ENCODE measurements at regions not wholly inside any gene's neighbourhood (a gene's known extent, or its start where the extent isn't known, plus 50 kb on each side); places are given as distances from the start of the nearest gene placed in this dataset.

DNA sequence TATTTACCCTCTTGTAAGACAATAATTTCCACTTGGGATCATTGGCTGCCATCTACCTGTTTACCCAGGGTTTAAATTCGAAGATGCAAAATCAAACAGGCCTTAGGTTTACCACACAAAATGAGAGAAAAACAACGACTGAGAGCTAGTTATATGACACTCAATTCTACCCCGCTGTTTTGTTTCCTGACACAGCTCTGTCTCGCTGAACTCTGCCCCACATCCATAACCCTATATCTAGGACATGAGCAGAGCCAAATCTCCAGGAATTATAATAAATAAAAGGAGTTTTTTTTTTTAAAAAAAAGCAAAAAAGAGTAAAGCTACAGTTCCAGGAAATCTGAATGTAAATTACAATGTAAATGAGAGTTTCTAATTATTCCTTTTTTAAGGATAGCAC is 165.4 kb upstream of the NR2F2 start:
- no peaks in the 10 kb centered on the region for H3K27me3 ChIP-seq (ENCODE audit: control insufficient read depth, extremely low read depth, insufficient read depth, low read length)
- no peak overlapping the region for H3K4me2 ChIP-seq (ENCODE audit: control insufficient read depth, extremely low read depth, insufficient read depth, low read depth, low read length)
- TF ChIP-seq EZH2 (IDR thresholded peaks at IDR 0.05; ENCODE audit: low read length) (no peak), CTCF (optimal IDR thresholded peaks at IDR 0.05 in 1 of 3, IDR thresholded peaks at IDR 0.05 in 1 of 3, conservative IDR thresholded peaks at IDR 0.05 in 1 of 3; ENCODE audit: extremely low read depth in 1 of 3, insufficient read depth in 2 of 3, low read length in 3 of 3) (no peak)
- no peak overlapping the region for H3K27ac ChIP-seq (ENCODE audit: control insufficient read depth, insufficient read depth, low read length)
- H3K36me3 ChIP-seq (ENCODE audit: control insufficient read depth in 2 of 2, extremely low read depth in 1 of 2, insufficient read depth in 2 of 2, low read length in 2 of 2), result no peaks in the 10 kb centered on the region
- H2AFZ ChIP-seq (ENCODE audit: control insufficient read depth, low read length), result no peak overlapping the region
- no peaks in the 10 kb centered on the region for H3K79me2 ChIP-seq (ENCODE audit: control insufficient read depth, insufficient read depth, low read length)
- H3K9ac ChIP-seq (ENCODE audit: control insufficient read depth, extremely low read depth, insufficient read depth, low read length), result no peak overlapping the region
- no peaks in the 10 kb centered on the region for H3K4me1 ChIP-seq (ENCODE audit: control insufficient read depth, extremely low read depth, insufficient read depth, low read length)
- no peaks in the 10 kb centered on the region for H4K20me1 ChIP-seq (ENCODE audit: control insufficient read depth, extremely low read depth, insufficient read depth, low read length)
- FAIRE-seq, result no peak
- DNase-seq (ENCODE audit: low read depth, low spot score), result no peak
- dilution Hi-C loops (cut with MboI; ENCODE audit: extremely low pct_ligation_motif_present, low sequenced_read_pairs), result no loop called here
- H3K9me3 ChIP-seq (ENCODE audit: control insufficient read depth, low read depth, low read length), result no peaks in the 10 kb centered on the region
- H3K9me1 ChIP-seq (ENCODE audit: control insufficient read depth, extremely low read depth, insufficient read depth, low read length), result no peaks in the 10 kb centered on the region
- H3K4me3 ChIP-seq (ENCODE audit: control insufficient read depth in 2 of 3, extremely low read depth in 1 of 3, insufficient read depth in 2 of 3, low read depth in 1 of 3, low read length in 3 of 3), result no peak overlapping the region

GRCh38 chr15:96165775-96166174 is 164.7 kb upstream of the NR2F2 start:
- Histone ChIP-seq H2AFZ (ENCODE audit: control insufficient read depth, low read length) (no peak overlapping the region), H3K9ac (ENCODE audit: control insufficient read depth, extremely low read depth, insufficient read depth, low read length) (no peak overlapping the region), H3K4me3 (ENCODE audit: control insufficient read depth in 2 of 3, extremely low read depth in 1 of 3, insufficient read depth in 2 of 3, low read depth in 1 of 3, low read length in 3 of 3) (no peak overlapping the region), H3K4me1 (ENCODE audit: control insufficient read depth, extremely low read depth, insufficient read depth, low read length) (no peaks in the 10 kb centered on the region), H3K27ac (ENCODE audit: control insufficient read depth, insufficient read depth, low read length) (no peak overlapping the region), H3K36me3 (ENCODE audit: control insufficient read depth in 2 of 2, extremely low read depth in 1 of 2, insufficient read depth in 2 of 2, low read length in 2 of 2) (no peaks in the 10 kb centered on the region), H3K9me3 (ENCODE audit: control insufficient read depth, low read depth, low read length) (no peaks in the 10 kb centered on the region), H3K79me2 (ENCODE audit: control insufficient read depth, insufficient read depth, low read length) (no peaks in the 10 kb centered on the region), H3K27me3 (ENCODE audit: control insufficient read depth, extremely low read depth, insufficient read depth, low read length) (no peaks in the 10 kb centered on the region), H3K4me2 (ENCODE audit: control insufficient read depth, extremely low read depth, insufficient read depth, low read depth, low read length) (no peak overlapping the region), H3K9me1 (ENCODE audit: control insufficient read depth, extremely low read depth, insufficient read depth, low read length) (no peaks in the 10 kb centered on the region), H4K20me1 (ENCODE audit: control insufficient read depth, extremely low read depth, insufficient read depth, low read length) (no peaks in the 10 kb centered on the region)
- no peak for TF ChIP-seq CTCF (optimal IDR thresholded peaks at IDR 0.05 in 1 of 3, IDR thresholded peaks at IDR 0.05 in 1 of 3, conservative IDR thresholded peaks at IDR 0.05 in 1 of 3; ENCODE audit: extremely low read depth in 1 of 3, insufficient read depth in 2 of 3, low read length in 3 of 3)
- no peak for TF ChIP-seq EZH2 (IDR thresholded peaks at IDR 0.05; ENCODE audit: low read length)
- no peak for DNase-seq (ENCODE audit: low read depth, low spot score)
- dilution Hi-C loops (cut with MboI; ENCODE audit: extremely low pct_ligation_motif_present, low sequenced_read_pairs), result no loop called here
- FAIRE-seq, result no peak

Measured in keratinocyte (primary cell).